Effector memory CD4-positive, alpha-beta T cell (primary cell): ENCODE measurements at regions not wholly inside any gene's neighbourhood (a gene's known extent, or its start where the extent isn't known, plus 50 kb on each side); places are given as distances from the start of the nearest gene placed in this dataset.

Source experiments
- DNase-seq, 3 donors: peaks; one replicate each; pipeline ENCODE4 v3.0.0-alpha.2; 2020
- H3K27ac ChIP-seq: 2 replicates; pipeline ENCODE4 v1.7.0; 2013; ENCODE audit warnings: mild to moderate bottlenecking, low read length, moderate library complexity; ENCODE audit not compliant: insufficient read depth, poor library complexity, severe bottlenecking
- H3K27me3 ChIP-seq: replicated peaks from 2 replicates; pipeline ENCODE4 v1.7.0; 2013; ENCODE audit warnings: mild to moderate bottlenecking, low read length; ENCODE audit not compliant: insufficient read depth, control insufficient read depth, poor library complexity, severe bottlenecking
- H3K36me3 ChIP-seq: 2 replicates; pipeline ENCODE4 v1.7.0; 2013; ENCODE audit warnings: mild to moderate bottlenecking, low read length, moderate library complexity; ENCODE audit not compliant: control insufficient read depth, insufficient read depth
- H3K4me1 ChIP-seq: 2 replicates; pipeline ENCODE4 v1.7.0; 2013; ENCODE audit warnings: low read length, mild to moderate bottlenecking; ENCODE audit not compliant: control insufficient read depth, insufficient read depth, poor library complexity, severe bottlenecking
- H3K4me3 ChIP-seq: 2 replicates; pipeline ENCODE4 v1.7.0; 2013; ENCODE audit warnings: low read length, low read depth, mild to moderate bottlenecking; ENCODE audit not compliant: insufficient read depth, poor library complexity, severe bottlenecking
- H3K9me3 ChIP-seq: 2 replicates; pipeline ENCODE4 v1.7.0; 2013; ENCODE audit warnings: mild to moderate bottlenecking, low read length, moderate library complexity; ENCODE audit not compliant: control insufficient read depth

DNA sequence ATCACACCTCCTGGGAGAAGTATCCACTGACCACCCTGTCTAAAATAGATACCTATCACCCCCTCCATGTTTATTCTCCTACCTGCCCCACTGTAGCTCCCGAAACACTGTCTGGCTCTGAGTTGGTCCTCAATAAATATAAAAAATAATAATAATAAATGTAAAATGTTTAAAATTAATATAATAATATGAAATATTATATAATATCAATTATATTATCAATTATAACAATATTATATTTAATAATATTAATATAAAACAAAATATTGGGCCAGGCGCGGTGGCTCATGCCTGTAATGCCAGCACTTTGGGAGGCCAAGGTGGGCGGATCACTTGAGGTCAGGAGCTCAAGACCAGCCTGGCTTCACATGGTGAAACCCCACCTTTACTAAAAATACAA, 52.3 kb upstream of the TIAM1 start:
- Histone ChIP-seq H3K4me3 (no peak overlapping the region), H3K4me1 (peaks cover 17% of the 10 kb centered on the region), H3K9me3 (no peaks in the 10 kb centered on the region), H3K36me3 (no peaks in the 10 kb centered on the region), H3K27ac (no peak overlapping the region), H3K27me3 (no peaks in the 10 kb centered on the region)
- no peak for DNase-seq

DNA sequence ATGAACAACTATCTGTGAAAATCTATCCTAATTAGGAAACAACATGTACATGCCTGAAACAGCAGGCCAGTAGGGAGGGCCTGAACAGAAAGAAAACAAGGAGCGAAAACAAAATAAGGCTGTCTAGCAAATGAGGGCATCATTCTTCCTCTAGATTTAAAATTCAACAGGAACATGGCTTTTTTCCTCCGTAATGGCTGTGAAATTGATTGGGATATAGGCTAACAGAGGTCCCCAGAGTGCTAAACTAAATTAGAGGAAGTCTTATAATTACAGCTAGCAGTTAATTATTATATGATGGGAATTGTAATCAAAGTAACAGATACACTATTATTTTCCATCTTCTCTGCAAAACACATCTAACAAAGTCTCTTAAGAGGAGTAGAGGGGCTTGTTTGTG, 51.7 kb upstream of the TIAM1 start:
- Histone ChIP-seq H3K27me3 (no peaks in the 10 kb centered on the region), H3K4me1 (peaks cover 17% of the 10 kb centered on the region), H3K9me3 (no peaks in the 10 kb centered on the region), H3K4me3 (no peak overlapping the region), H3K36me3 (no peaks in the 10 kb centered on the region), H3K27ac (no peak overlapping the region)
- DNase-seq = no peak

DNA sequence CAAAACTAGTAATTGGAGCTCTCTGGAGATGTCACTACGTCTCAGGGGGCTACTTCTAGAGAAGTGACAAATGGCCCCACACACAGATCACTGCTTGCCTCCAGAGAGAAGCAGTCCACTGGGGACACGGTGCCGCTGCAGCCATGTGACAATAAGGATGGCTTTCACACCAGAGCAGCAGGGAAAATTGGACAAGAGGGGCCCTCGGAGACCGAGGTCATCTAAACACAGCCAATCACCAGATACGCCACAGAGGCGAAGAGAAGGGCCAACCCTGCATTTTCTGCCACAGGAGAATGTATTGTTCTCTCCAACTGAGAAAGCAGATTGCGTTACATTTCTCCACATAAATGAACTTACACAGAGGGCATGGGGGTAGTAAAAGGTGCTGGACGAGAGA, 51.2 kb upstream of the TIAM1 start:
- H3K36me3 ChIP-seq = no peaks in the 10 kb centered on the region
- H3K9me3 ChIP-seq = no peaks in the 10 kb centered on the region
- H3K4me1 ChIP-seq = peaks cover 17% of the 10 kb centered on the region
- H3K27ac ChIP-seq = no peak overlapping the region
- no peaks in the 10 kb centered on the region for H3K27me3 ChIP-seq
- DNase-seq = no peak
- no peak overlapping the region for H3K4me3 ChIP-seq

DNA sequence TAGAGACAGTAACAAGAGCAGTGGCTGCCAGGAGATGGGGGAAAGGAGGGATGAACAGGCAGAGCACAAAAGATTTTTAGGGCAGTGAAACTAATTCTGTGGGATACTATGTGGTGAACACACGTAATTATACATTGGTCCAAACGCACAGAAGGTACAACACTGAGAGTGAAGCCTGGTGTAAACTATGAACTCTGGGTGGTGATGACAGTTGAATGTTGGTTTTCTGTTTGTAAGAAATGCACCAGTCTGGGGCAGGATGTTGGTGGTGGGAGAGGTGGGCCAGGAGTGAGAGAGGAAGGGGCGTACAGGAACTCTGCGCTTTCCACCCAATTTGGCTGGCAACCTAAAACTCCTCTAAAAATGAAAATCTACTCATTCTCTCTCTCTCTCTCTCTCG, 50.2 kb upstream of the TIAM1 start:
- DNase-seq = no peak
- Histone ChIP-seq H3K27ac (no peak overlapping the region), H3K27me3 (no peaks in the 10 kb centered on the region), H3K9me3 (no peaks in the 10 kb centered on the region), H3K4me3 (no peak overlapping the region), H3K36me3 (no peaks in the 10 kb centered on the region), H3K4me1 (peaks cover 15% of the 10 kb centered on the region)
